Endodermal cell (in vitro differentiated cells): ENCODE measurements at regions not wholly inside any gene's neighbourhood (a gene's known extent, or its start where the extent isn't known, plus 50 kb on each side); places are given as distances from the start of the nearest gene placed in this dataset.

ENCODE experiments used
- DNase-seq: peaks from one replicate; pipeline ENCODE4 v3.0.0-alpha.2; 2017
- H3K27ac ChIP-seq: 2 replicates; pipeline ENCODE4 v1.5.1; 2013; ENCODE audit warnings: mild to moderate bottlenecking, low read depth, low read length, moderate library complexity
- H3K27me3 ChIP-seq: 2 replicates; pipeline ENCODE4 v1.6.1; 2013; ENCODE audit warnings: mild to moderate bottlenecking, low read length, moderate library complexity; ENCODE audit not compliant: insufficient read depth, control insufficient read depth, poor library complexity, severe bottlenecking
- H3K36me3 ChIP-seq: 2 replicates; pipeline ENCODE4 v1.7.0; 2013; ENCODE audit warnings: mild to moderate bottlenecking, low read length, moderate library complexity; ENCODE audit not compliant: control insufficient read depth, insufficient read depth
- H3K4me1 ChIP-seq: one replicate; pipeline ENCODE4 v1.7.0; 2013; ENCODE audit warnings: low read length; ENCODE audit not compliant: control insufficient read depth, insufficient read depth
- H3K4me3 ChIP-seq: 2 replicates; pipeline ENCODE4 v1.5.1; 2013; ENCODE audit warnings: mild to moderate bottlenecking, low read length, moderate library complexity
- H3K9ac ChIP-seq: 2 replicates; pipeline ENCODE4 v1.6.1; 2013; ENCODE audit warnings: mild to moderate bottlenecking, low read length, moderate library complexity; ENCODE audit not compliant: poor library complexity, severe bottlenecking; ENCODE audit errors: extremely low read depth
- H3K9me3 ChIP-seq: 2 replicates; pipeline ENCODE4 v1.6.1; 2013; ENCODE audit warnings: mild to moderate bottlenecking, low read length, moderate library complexity; ENCODE audit not compliant: control insufficient read depth
- H3K27ac Mint-ChIP-seq: 2 replicates; pipeline ENCODE4 v1.8.0; 2020; ENCODE audit warnings: mixed read lengths
- H3K27me3 Mint-ChIP-seq: 2 replicates; pipeline ENCODE4 v1.8.0; 2021; ENCODE audit warnings: mild to moderate bottlenecking, mixed read lengths; ENCODE audit not compliant: insufficient read depth
- H3K36me3 Mint-ChIP-seq: 2 replicates; pipeline ENCODE4 v1.8.0; 2020; ENCODE audit warnings: low read depth, mixed read lengths
- H3K4me1 Mint-ChIP-seq: 2 replicates; pipeline ENCODE4 v1.8.0; 2020; ENCODE audit warnings: mixed read lengths
- H3K4me3 Mint-ChIP-seq: 2 replicates; pipeline ENCODE4 v1.8.0; 2020; ENCODE audit warnings: mild to moderate bottlenecking, moderate library complexity, mixed read lengths
- H3K9me3 Mint-ChIP-seq: 2 replicates; pipeline ENCODE4 v1.8.0; 2020; ENCODE audit warnings: mild to moderate bottlenecking, mixed read lengths
- CTCF ChIP-seq: fragments of 200-600 bp; sonication (generic); conservative IDR thresholded peaks from 2 replicates; pipeline ENCODE4 v1.5.0; 2021; ENCODE audit warnings: antibody characterized with exemption, mild to moderate bottlenecking
- WGBS, 2 experiments: methylation state at CpG; one replicate each; pipeline versions ENCODE4 v1.1.5 to v1.1.7; 2013; ENCODE audit warnings: missing lambda C conversion rate in 2 of 2, mixed read lengths in 1 of 2; ENCODE audit not compliant: insufficient coverage in 1 of 2, insufficient read length in 1 of 2; 5-methylcytosine and 5-hydroxymethylcytosine counted together

- H3K36me3 Mint-ChIP-seq: no peaks in the 10 kb centered on the region
- H3K27ac Mint-ChIP-seq: no peak overlapping the region
- WGBS, 2 experiments: 100% methylated on average over 1 of the region's 1 CpG; no CpG with 5 or more reads in 1 of the 2 experiments
- DNase-seq: no peak
- Histone ChIP-seq H3K9me3 (no peaks in the 10 kb centered on the region), H3K27me3 (no peaks in the 10 kb centered on the region), H3K9ac (no peak overlapping the region), H3K4me3 (no peak overlapping the region), H3K27ac (no peak overlapping the region), H3K4me1 (no peaks in the 10 kb centered on the region), H3K36me3 (no peaks in the 10 kb centered on the region)
- no peak for TF ChIP-seq CTCF
- H3K4me1 Mint-ChIP-seq: no peaks in the 10 kb centered on the region
- H3K9me3 Mint-ChIP-seq: peaks cover under 1% of the 10 kb centered on the region
- no peak overlapping the region for H3K4me3 Mint-ChIP-seq
- no peaks in the 10 kb centered on the region for H3K27me3 Mint-ChIP-seq
Observed at GRCh38 chr1:186741640-186742039, 61.4 kb upstream of the PTGS2 start.

DNA sequence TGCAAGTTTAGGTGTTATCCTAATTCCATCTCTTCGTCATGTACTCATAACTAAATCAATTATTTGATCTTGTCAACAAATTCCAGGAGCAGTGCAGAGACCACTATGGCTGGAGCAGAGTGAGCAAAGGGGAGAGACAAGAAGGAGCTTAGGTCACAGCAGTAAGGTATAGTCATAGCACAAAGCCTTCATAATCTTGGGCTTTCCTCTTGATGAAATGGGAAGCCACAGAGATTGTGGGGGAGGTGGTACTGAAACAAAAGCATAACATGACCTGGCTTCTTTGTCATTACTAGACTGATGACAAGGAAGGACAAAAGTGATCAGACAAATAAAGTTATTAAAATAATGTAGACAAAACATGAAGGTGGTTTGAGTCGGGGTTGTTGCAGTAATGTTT lies 60.1 kb upstream of the PTGS2 start:
- no peaks in the 10 kb centered on the region for H3K27me3 Mint-ChIP-seq
- 96 to 100% methylated on average over 1 to 2 of the region's 2 CpGs for WGBS, 2 experiments
- no peak overlapping the region for H3K4me3 Mint-ChIP-seq
- Histone ChIP-seq H3K9me3 (no peaks in the 10 kb centered on the region), H3K4me1 (no peaks in the 10 kb centered on the region), H3K36me3 (no peaks in the 10 kb centered on the region), H3K27me3 (no peaks in the 10 kb centered on the region), H3K9ac (no peak overlapping the region), H3K4me3 (no peak overlapping the region), H3K27ac (no peak overlapping the region)
- no peak overlapping the region for H3K27ac Mint-ChIP-seq
- no peaks in the 10 kb centered on the region for H3K9me3 Mint-ChIP-seq
- no peak for TF ChIP-seq CTCF
- H3K36me3 Mint-ChIP-seq: no peaks in the 10 kb centered on the region
- no peak for DNase-seq
- H3K4me1 Mint-ChIP-seq: no peaks in the 10 kb centered on the region

GRCh38 chr1:186739515-186739914 lies 59.3 kb upstream of the PTGS2 start:
- DNase-seq: no peak
- no peaks in the 10 kb centered on the region for H3K36me3 Mint-ChIP-seq
- WGBS, 2 experiments: 94 to 95% methylated on average over 3 to 4 of the region's 4 CpGs
- Histone ChIP-seq H3K4me3 (no peak overlapping the region), H3K9ac (no peak overlapping the region), H3K9me3 (no peaks in the 10 kb centered on the region), H3K27ac (no peak overlapping the region), H3K27me3 (no peaks in the 10 kb centered on the region), H3K36me3 (no peaks in the 10 kb centered on the region), H3K4me1 (no peaks in the 10 kb centered on the region)
- no peak overlapping the region for H3K27ac Mint-ChIP-seq
- H3K4me3 Mint-ChIP-seq: no peak overlapping the region
- no peaks in the 10 kb centered on the region for H3K4me1 Mint-ChIP-seq
- no peak for TF ChIP-seq CTCF
- no peaks in the 10 kb centered on the region for H3K9me3 Mint-ChIP-seq
- no peaks in the 10 kb centered on the region for H3K27me3 Mint-ChIP-seq
